Body of pancreas (tissue), 4 donors: ENCODE measurements at regions not wholly inside any gene's neighbourhood (a gene's known extent, or its start where the extent isn't known, plus 50 kb on each side); places are given as distances from the start of the nearest gene placed in this dataset.
A peak's percentile ranks its signal among the peaks of the same experiment; 100 is the strongest.

Source experiments
- ATAC-seq: fragments of 150-250 bp; one replicate; pipeline ENCODE4 v1.9.1; 2016
- DNase-seq, 4 donors: peaks; one replicate each; pipeline ENCODE4 v3.0.0-alpha.2; 2019
- H3K27ac ChIP-seq, 4 donors: fragments of 200-600 bp; sonication (generic); 1 replicate in 3 of 4; 2 replicates in 1 of 4; pipeline versions ENCODE4 v1.5.1 to v1.6.1; 2016 to 2019; ENCODE audit warnings: mild to moderate bottlenecking in 1 of 4, mixed read lengths in 1 of 4, moderate library complexity in 1 of 4
- H3K27me3 ChIP-seq, 2 donors: fragments of 200-600 bp; sonication (generic); one replicate each; pipeline ENCODE4 v1.6.0; 2016; ENCODE audit warnings: mild to moderate bottlenecking in 1 of 2
- H3K36me3 ChIP-seq, 2 donors: fragments of 200-600 bp; sonication (generic); replicated peaks in 1 of 2; 2 replicates each; pipeline ENCODE4 v1.5.1; 2016; ENCODE audit warnings: low read depth in 2 of 2; ENCODE audit not compliant: insufficient read depth in 1 of 2
- H3K4me1 ChIP-seq: fragments of 200-600 bp; sonication (generic); one replicate; pipeline ENCODE4 v1.6.0; 2016
- H3K4me3 ChIP-seq, 2 donors: fragments of 200-600 bp; sonication (generic); 1 replicate in 1 of 2; 2 replicates in 1 of 2; pipeline ENCODE4 v1.5.1; 2016 to 2019
- H3K9me3 ChIP-seq, 3 donors: fragments of 200-600 bp; sonication (generic); 1 replicate in 2 of 3; 2 replicates in 1 of 3; pipeline ENCODE4 v1.5.1; 2016
- POLR2A ChIP-seq, 3 donors: fragments of 450-650 bp; IDR thresholded peaks; one replicate each; pipeline ENCODE4 v1.6.1; 2016; ENCODE audit warnings: antibody characterized with exemption in 3 of 3, mild to moderate bottlenecking in 2 of 3
- WGBS, 2 donors: methylation state at CpG; one replicate each; pipeline ENCODE4 v1.1.5; 2017; 5-methylcytosine and 5-hydroxymethylcytosine counted together
- intact Hi-C: fragments of 100-400 bp; cut with DNase I; formaldehyde crosslinking; loops from one replicate; pipeline ENCODE4 v1.15.1; 2023
- TF ChIP-seq, protein P1 (sequence below), 7 experiments: fragments of 450-650 bp in 4 of 7; fragments of 200-600 bp in 3 of 7; sonication (generic) in 3 of 7; IDR thresholded peaks; one replicate each; pipeline ENCODE4 v1.5.1; 2016 to 2019; ENCODE audit warnings: antibody characterized with exemption in 7 of 7

DNA sequence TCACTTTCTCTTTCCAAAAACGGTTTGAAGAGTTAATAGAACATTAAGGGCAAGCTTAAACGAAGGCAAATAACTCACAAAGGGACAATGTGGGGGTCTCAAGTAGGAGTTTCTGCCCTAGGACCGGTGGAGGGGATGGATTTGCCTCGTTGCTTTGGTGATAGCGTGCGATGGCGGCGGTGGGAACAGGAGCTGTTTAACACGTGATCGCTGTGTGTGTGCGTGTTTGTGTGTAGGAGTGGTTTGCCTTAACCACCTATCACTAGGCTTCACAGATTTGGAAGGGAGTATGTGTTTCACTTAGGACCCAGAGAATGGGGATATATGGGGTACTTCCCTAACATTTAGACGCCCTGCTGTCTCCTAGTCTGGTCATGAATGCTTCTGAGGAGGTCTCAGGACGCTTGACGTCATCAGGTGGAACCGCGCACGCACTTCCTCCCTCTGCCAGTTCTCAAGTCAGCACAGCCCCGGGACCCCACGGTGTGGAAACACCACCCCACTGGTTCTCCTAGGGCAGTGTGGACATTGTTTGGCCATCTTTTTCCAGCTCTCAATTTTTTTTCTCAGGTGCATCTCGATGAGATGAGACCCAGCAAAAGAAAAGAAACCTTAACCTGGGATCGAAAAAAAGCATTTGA, 231.2 kb downstream of the ATP23 start:
- Histone ChIP-seq H3K36me3 (no peaks in the 10 kb centered on the region), H3K4me1 (peaks cover 11% of the 10 kb centered on the region), H3K9me3 (no peaks in the 10 kb centered on the region), H3K27me3 (no peaks in the 10 kb centered on the region), H3K4me3 (no peak overlapping the region), H3K27ac (no peak overlapping the region)
- TF ChIP-seq POLR2A (IDR thresholded peaks at IDR 0.05): no peak
- TF ChIP-seq, protein P1, sequence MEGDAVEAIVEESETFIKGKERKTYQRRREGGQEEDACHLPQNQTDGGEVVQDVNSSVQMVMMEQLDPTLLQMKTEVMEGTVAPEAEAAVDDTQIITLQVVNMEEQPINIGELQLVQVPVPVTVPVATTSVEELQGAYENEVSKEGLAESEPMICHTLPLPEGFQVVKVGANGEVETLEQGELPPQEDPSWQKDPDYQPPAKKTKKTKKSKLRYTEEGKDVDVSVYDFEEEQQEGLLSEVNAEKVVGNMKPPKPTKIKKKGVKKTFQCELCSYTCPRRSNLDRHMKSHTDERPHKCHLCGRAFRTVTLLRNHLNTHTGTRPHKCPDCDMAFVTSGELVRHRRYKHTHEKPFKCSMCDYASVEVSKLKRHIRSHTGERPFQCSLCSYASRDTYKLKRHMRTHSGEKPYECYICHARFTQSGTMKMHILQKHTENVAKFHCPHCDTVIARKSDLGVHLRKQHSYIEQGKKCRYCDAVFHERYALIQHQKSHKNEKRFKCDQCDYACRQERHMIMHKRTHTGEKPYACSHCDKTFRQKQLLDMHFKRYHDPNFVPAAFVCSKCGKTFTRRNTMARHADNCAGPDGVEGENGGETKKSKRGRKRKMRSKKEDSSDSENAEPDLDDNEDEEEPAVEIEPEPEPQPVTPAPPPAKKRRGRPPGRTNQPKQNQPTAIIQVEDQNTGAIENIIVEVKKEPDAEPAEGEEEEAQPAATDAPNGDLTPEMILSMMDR (IDR thresholded peaks at IDR 0.05): no peak
- no peak for DNase-seq
- ATAC-seq: no peak
- intact Hi-C loops: no loop called here
- WGBS, 2 donors: 93 to 94% methylated on average over 21 of the region's 21 CpGs

DNA sequence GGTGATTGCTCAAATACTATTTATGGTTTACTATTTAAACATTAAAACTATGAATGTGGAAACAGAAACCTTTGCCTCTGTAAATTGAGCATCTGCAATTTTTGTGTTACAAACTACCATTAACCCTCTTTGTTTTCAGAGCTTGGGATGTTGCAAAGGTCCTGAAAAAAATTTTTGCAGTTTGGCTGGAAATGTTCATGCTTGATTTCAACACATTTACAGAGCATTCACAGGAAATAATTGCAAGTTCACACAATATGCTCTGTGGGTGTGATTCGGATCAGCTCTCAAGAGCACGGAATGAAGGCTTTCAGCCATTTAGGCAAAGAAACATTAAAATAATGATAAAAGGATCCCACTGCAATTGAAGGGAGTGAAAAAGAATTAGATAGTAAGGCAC, 232.9 kb downstream of the ATP23 start:
- no peaks in the 10 kb centered on the region for H3K36me3 ChIP-seq
- no peaks in the 10 kb centered on the region for H3K27me3 ChIP-seq
- peaks cover 11% of the 10 kb centered on the region for H3K4me1 ChIP-seq
- intact Hi-C loops: no loop called here
- H3K27ac ChIP-seq: no peak overlapping the region
- WGBS, 2 donors: 89 to 92% methylated on average over 2 of the region's 2 CpGs
- H3K4me3 ChIP-seq: no peak overlapping the region
- ATAC-seq (no peak), DNase-seq (no peak)
- TF ChIP-seq, protein P1 (IDR thresholded peaks at IDR 0.05): no peak
- TF ChIP-seq POLR2A (IDR thresholded peaks at IDR 0.05): no peak
- H3K9me3 ChIP-seq: no peaks in the 10 kb centered on the region

DNA sequence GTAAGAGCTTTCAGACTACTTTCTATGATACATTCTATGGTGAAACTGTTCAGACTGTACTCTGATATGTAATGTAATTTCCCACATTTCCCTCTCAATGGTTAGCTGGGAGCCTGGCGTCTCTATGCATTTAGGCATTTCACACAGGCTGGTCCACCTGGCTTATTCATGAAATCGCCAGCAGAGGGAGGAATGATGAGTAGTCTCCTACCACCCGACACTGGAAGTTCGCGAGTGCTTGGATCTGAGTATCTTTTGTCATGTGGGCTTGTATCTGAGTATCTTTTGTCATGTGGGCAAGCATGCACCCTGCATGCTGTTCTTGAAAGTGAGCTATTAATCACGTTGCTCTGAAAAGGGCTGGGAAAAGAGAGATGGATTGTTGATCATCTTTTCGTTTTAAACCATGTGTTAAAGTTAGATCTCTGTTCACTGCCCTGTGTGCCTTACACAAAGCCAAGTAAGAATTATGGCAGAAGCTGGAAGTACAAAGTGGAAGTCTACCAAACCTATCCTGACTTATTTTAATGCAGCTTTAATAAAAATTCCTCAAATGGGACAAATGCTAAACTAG, 235.0 kb downstream of the ATP23 start:
- intact Hi-C loops: no loop called here
- no peaks in the 10 kb centered on the region for H3K9me3 ChIP-seq
- H3K27ac ChIP-seq: no peak overlapping the region
- no peaks in the 10 kb centered on the region for H3K27me3 ChIP-seq
- DNase-seq (peak in 3 of 4 donors; percentile 40 to 66 (median 59)), ATAC-seq (no peak)
- no peak for TF ChIP-seq POLR2A (IDR thresholded peaks at IDR 0.05)
- TF ChIP-seq, protein P1 (IDR thresholded peaks at IDR 0.05): peak; percentile 10 to 64 (median 35)
- H3K4me1 ChIP-seq: peaks cover 9% of the 10 kb centered on the region
- 21 to 48% methylated on average over 7 of the region's 7 CpGs for WGBS, 2 donors
- H3K4me3 ChIP-seq: no peak overlapping the region
- no peaks in the 10 kb centered on the region for H3K36me3 ChIP-seq

DNA sequence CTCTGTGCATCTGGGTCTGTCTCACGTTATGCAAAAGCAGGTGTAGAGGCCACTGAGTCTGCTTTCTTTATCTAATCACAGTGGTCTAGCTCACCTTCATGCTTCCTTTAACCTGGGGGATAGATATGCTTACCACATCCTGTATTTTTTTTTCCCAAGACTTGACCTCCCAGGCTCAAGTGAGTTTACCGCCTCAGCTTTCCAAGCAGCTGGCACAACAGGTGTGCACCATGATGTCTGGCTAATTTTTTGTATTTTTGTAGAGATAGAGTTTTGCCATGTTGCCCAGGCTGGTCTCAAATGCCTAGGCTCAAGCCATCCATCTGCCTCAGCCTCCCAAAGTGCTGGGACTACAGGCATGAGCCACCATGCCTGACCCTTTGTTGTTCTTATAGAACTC, 236.0 kb downstream of the ATP23 start:
- 82 to 93% methylated on average over 2 of the region's 2 CpGs for WGBS, 2 donors
- no peaks in the 10 kb centered on the region for H3K27me3 ChIP-seq
- no peaks in the 10 kb centered on the region for H3K4me1 ChIP-seq
- DNase-seq (no peak), ATAC-seq (no peak)
- no peaks in the 10 kb centered on the region for H3K36me3 ChIP-seq
- H3K4me3 ChIP-seq: no peak overlapping the region
- TF ChIP-seq, protein P1 (IDR thresholded peaks at IDR 0.05): no peak
- no peak for TF ChIP-seq POLR2A (IDR thresholded peaks at IDR 0.05)
- no peak overlapping the region for H3K27ac ChIP-seq
- intact Hi-C loops: no loop called here
- no peaks in the 10 kb centered on the region for H3K9me3 ChIP-seq

DNA sequence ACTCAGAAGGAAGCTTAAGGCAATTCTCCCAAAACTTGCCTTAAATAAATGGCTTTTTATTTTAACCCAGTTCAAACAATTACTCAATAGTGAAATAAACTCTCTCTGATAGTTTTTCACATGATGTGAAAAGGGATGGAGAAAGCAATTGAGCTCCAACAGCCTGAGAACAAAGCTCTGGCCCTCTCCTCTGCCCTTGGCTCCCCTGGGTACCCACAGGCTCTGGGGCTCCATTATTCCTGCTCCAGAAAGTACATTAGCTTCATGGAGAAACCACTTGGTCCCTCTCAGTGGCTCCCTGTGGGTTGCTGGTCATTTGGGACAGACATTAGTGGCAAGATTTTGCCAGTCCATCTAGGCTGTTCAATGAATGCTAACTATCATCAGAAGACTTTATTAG, 242.8 kb downstream of the ATP23 start:
- Histone ChIP-seq H3K36me3 (no peaks in the 10 kb centered on the region), H3K27ac (no peak overlapping the region), H3K4me1 (no peaks in the 10 kb centered on the region), H3K27me3 (no peaks in the 10 kb centered on the region), H3K4me3 (no peak overlapping the region), H3K9me3 (no peaks in the 10 kb centered on the region)
- TF ChIP-seq POLR2A (IDR thresholded peaks at IDR 0.05): no peak
- TF ChIP-seq, protein P1 (IDR thresholded peaks at IDR 0.05): no peak
- DNase-seq: no peak
- intact Hi-C loops: no loop called here
- no peak for ATAC-seq
